GM18870 (cell line): ENCODE measurements at regions not wholly inside any gene's neighbourhood (a gene's known extent, or its start where the extent isn't known, plus 50 kb on each side); places are given as distances from the start of the nearest gene placed in this dataset.
A peak's percentile ranks its signal among the peaks of the same experiment; 100 is the strongest.
"Not testable (repeated sequence)": the region's sequence is repeated elsewhere in the genome, so short reads cannot be mapped to it uniquely, and the experiment has no call there.

Experiments
- ATAC-seq: cut with Tn5 transposase; IDR thresholded peaks from one replicate; pipeline ENCODE4 v1.9.1; 2021; ENCODE audit warnings: moderate library complexity; ENCODE audit not compliant: unreplicated experiment

- no peak for ATAC-seq
Measured at GRCh38 chr3:137295336-137295735, 337.6 kb downstream of the IL20RB start.

GRCh38 chr3:137296116-137296515 is 338.3 kb downstream of the IL20RB start:
- ATAC-seq, result no peak

GRCh38 chr3:137297770-137298169 is 340.0 kb downstream of the IL20RB start:
- ATAC-seq, result no peak

- ATAC-seq, result no peak
Measured at GRCh38 chr3:137300703-137301102, 342.9 kb downstream of the IL20RB start.

- ATAC-seq, result no peak
Measured at GRCh38 chr3:137304313-137305056, 346.7 kb downstream of the IL20RB start.

GRCh38 chr3:137324114-137324513 is 366.3 kb downstream of the IL20RB start:
- ATAC-seq, result no peak

- peak; percentile 80 for ATAC-seq
Measured at GRCh38 chr3:137325170-137325569, 367.4 kb downstream of the IL20RB start.

- no peak for ATAC-seq
Measured at GRCh38 chr3:137325934-137326333, 368.2 kb downstream of the IL20RB start.

GRCh38 chr3:137329594-137329993 is 371.8 kb downstream of the IL20RB start:
- ATAC-seq, result no peak

- ATAC-seq, result no peak
Measured at GRCh38 chr3:137330246-137330645, 372.5 kb downstream of the IL20RB start.

- peak; percentile 71 for ATAC-seq
Measured at GRCh38 chr3:137332297-137332696, 374.5 kb downstream of the IL20RB start.

- no peak for ATAC-seq
Measured at GRCh38 chr3:137335478-137335877, 377.7 kb downstream of the IL20RB start.

- ATAC-seq, result not testable (repeated sequence)
Measured at GRCh38 chr3:137338400-137338799, 380.6 kb downstream of the IL20RB start.

- ATAC-seq, result no peak
Measured at GRCh38 chr3:137343283-137343682, 385.5 kb downstream of the IL20RB start.

GRCh38 chr3:137347132-137347531 is 389.3 kb downstream of the IL20RB start:
- no peak for ATAC-seq

- no peak for ATAC-seq
Measured at GRCh38 chr3:137347817-137348368, 390.1 kb downstream of the IL20RB start.

- no peak for ATAC-seq
Measured at GRCh38 chr3:137348936-137349335, 391.2 kb downstream of the IL20RB start.

GRCh38 chr3:137349557-137350348 is 392.0 kb downstream of the IL20RB start:
- no peak for ATAC-seq

GRCh38 chr3:137360531-137361201 is 402.9 kb downstream of the IL20RB start:
- ATAC-seq, result no peak

- ATAC-seq, result no peak
Measured at GRCh38 chr3:137382005-137382594, 382.0 kb upstream of the SOX14 start.

- no peak for ATAC-seq
Measured at GRCh38 chr3:137385922-137386321, 378.2 kb upstream of the SOX14 start.
